ENCODE measurements at regions not wholly inside any gene's neighbourhood (a gene's known extent, or its start where the extent isn't known, plus 50 kb on each side); places are given as distances from the start of the nearest gene placed in this dataset.

- H3K9me3 Mint-ChIP-seq: peaks cover 22% of the 10 kb centered on the region
- H3K4me1 Mint-ChIP-seq: no peaks in the 10 kb centered on the region
- H3K4me3 Mint-ChIP-seq: no peak overlapping the region
- DNase-seq (ENCODE audit: low spot score in 2 of 2) (no peak), ATAC-seq (no peak)
- no peak overlapping the region for H3K27ac Mint-ChIP-seq
- H3K36me3 Mint-ChIP-seq: no peaks in the 10 kb centered on the region
Observed at GRCh38 chr3:117695871-117696645, 986.5 kb downstream of the TUSC7 start.

- DNase-seq (ENCODE audit: low spot score in 2 of 2) (no peak), ATAC-seq (no peak)
- no peaks in the 10 kb centered on the region for H3K4me1 Mint-ChIP-seq
- no peaks in the 10 kb centered on the region for H3K36me3 Mint-ChIP-seq
- H3K27ac Mint-ChIP-seq: no peak overlapping the region
- H3K4me3 Mint-ChIP-seq: no peak overlapping the region
- H3K9me3 Mint-ChIP-seq: peaks cover 22% of the 10 kb centered on the region
Observed at GRCh38 chr3:117696851-117697407, 987.4 kb downstream of the TUSC7 start.

- Mint-ChIP-seq H3K36me3 (no peaks in the 10 kb centered on the region), H3K9me3 (peaks cover 20% of the 10 kb centered on the region), H3K4me3 (no peak overlapping the region), H3K4me1 (no peaks in the 10 kb centered on the region), H3K27ac (no peak overlapping the region)
- DNase-seq (ENCODE audit: low spot score in 2 of 2) (no peak), ATAC-seq (no peak)
Observed at GRCh38 chr3:117699058-117699457, 989.5 kb downstream of the TUSC7 start.

- H3K4me1 Mint-ChIP-seq: no peaks in the 10 kb centered on the region
- H3K4me3 Mint-ChIP-seq: no peak overlapping the region
- peaks cover 16% of the 10 kb centered on the region for H3K9me3 Mint-ChIP-seq
- H3K27ac Mint-ChIP-seq: no peak overlapping the region
- H3K36me3 Mint-ChIP-seq: no peaks in the 10 kb centered on the region
- no peak for ATAC-seq
- DNase-seq (ENCODE audit: low spot score in 2 of 2): no peak
Observed at GRCh38 chr3:117700573-117701360, 991.2 kb downstream of the TUSC7 start.

GRCh38 chr3:117705011-117705410 is 995.4 kb downstream of the TUSC7 start:
- H3K36me3 Mint-ChIP-seq: no peaks in the 10 kb centered on the region
- H3K4me1 Mint-ChIP-seq: no peaks in the 10 kb centered on the region
- H3K4me3 Mint-ChIP-seq: no peak overlapping the region
- H3K9me3 Mint-ChIP-seq: peaks cover 17% of the 10 kb centered on the region
- H3K27ac Mint-ChIP-seq: no peak overlapping the region
- DNase-seq (ENCODE audit: low spot score in 2 of 2) (no peak), ATAC-seq (no peak)

GRCh38 chr3:117706037-117706436 is 996.5 kb downstream of the TUSC7 start:
- H3K4me1 Mint-ChIP-seq: no peaks in the 10 kb centered on the region
- ATAC-seq: no peak

GRCh38 chr3:117706756-117707155 is 997.2 kb downstream of the TUSC7 start:
- DNase-seq (ENCODE audit: low spot score in 2 of 2): no peak
- Mint-ChIP-seq H3K4me3 (no peak overlapping the region), H3K36me3 (no peaks in the 10 kb centered on the region), H3K9me3 (peaks cover 17% of the 10 kb centered on the region), H3K27ac (no peak overlapping the region), H3K4me1 (no peaks in the 10 kb centered on the region)
- ATAC-seq: no peak

More at GRCh38 chr3:117706037-117706436, 996.5 kb downstream of the TUSC7 start:
- DNase-seq (ENCODE audit: low spot score in 2 of 2): no peak
- H3K36me3 Mint-ChIP-seq: no peaks in the 10 kb centered on the region
- H3K9me3 Mint-ChIP-seq: peaks cover 17% of the 10 kb centered on the region
- no peak overlapping the region for H3K4me3 Mint-ChIP-seq
- H3K27ac Mint-ChIP-seq: no peak overlapping the region

GRCh38 chr3:117708601-117709000 is 999.0 kb downstream of the TUSC7 start:
- no peak for DNase-seq (ENCODE audit: low spot score in 2 of 2)

GRCh38 chr3:117709108-117709507 is 999.5 kb downstream of the TUSC7 start:
- Mint-ChIP-seq H3K4me1 (no peaks in the 10 kb centered on the region), H3K36me3 (no peaks in the 10 kb centered on the region), H3K4me3 (no peak overlapping the region), H3K9me3 (peaks cover 13% of the 10 kb centered on the region), H3K27ac (no peak overlapping the region)
- ATAC-seq (no peak), DNase-seq (ENCODE audit: low spot score in 2 of 2) (no peak)

More at GRCh38 chr3:117708601-117709000, 999.0 kb downstream of the TUSC7 start:
- ATAC-seq: no peak
- no peaks in the 10 kb centered on the region for H3K36me3 Mint-ChIP-seq
- no peak overlapping the region for H3K27ac Mint-ChIP-seq
- peaks cover 14% of the 10 kb centered on the region for H3K9me3 Mint-ChIP-seq
- no peaks in the 10 kb centered on the region for H3K4me1 Mint-ChIP-seq
- H3K4me3 Mint-ChIP-seq: no peak overlapping the region

GRCh38 chr3:117710501-117710900 is 1000.9 kb downstream of the TUSC7 start:
- no peaks in the 10 kb centered on the region for H3K36me3 Mint-ChIP-seq
- H3K27ac Mint-ChIP-seq: no peak overlapping the region
- no peaks in the 10 kb centered on the region for H3K4me1 Mint-ChIP-seq
- H3K9me3 Mint-ChIP-seq: peaks cover 10% of the 10 kb centered on the region
- no peak overlapping the region for H3K4me3 Mint-ChIP-seq
- DNase-seq (ENCODE audit: low spot score in 2 of 2): no peak
- ATAC-seq: no peak

GRCh38 chr3:117719316-117719926 is 1009.8 kb downstream of the TUSC7 start:
- no peak overlapping the region for H3K27ac Mint-ChIP-seq
- H3K4me1 Mint-ChIP-seq: no peaks in the 10 kb centered on the region
- DNase-seq (ENCODE audit: low spot score in 2 of 2): no peak
- H3K36me3 Mint-ChIP-seq: no peaks in the 10 kb centered on the region
- peaks cover 8% of the 10 kb centered on the region for H3K9me3 Mint-ChIP-seq
- ATAC-seq: no peak
- H3K4me3 Mint-ChIP-seq: no peak overlapping the region

GRCh38 chr3:117721866-117722265 is 1012.3 kb downstream of the TUSC7 start:
- no peak for ATAC-seq
- DNase-seq (ENCODE audit: low spot score in 2 of 2): no peak
- Mint-ChIP-seq H3K9me3 (peaks cover 10% of the 10 kb centered on the region), H3K27ac (no peak overlapping the region), H3K36me3 (no peaks in the 10 kb centered on the region), H3K4me1 (no peaks in the 10 kb centered on the region), H3K4me3 (no peak overlapping the region)

GRCh38 chr3:117722856-117723255 is 1013.3 kb downstream of the TUSC7 start:
- H3K9me3 Mint-ChIP-seq: peaks cover 8% of the 10 kb centered on the region
- no peak for DNase-seq (ENCODE audit: low spot score in 2 of 2)
- ATAC-seq: no peak
- H3K27ac Mint-ChIP-seq: no peak overlapping the region
- no peak overlapping the region for H3K4me3 Mint-ChIP-seq
- no peaks in the 10 kb centered on the region for H3K36me3 Mint-ChIP-seq
- no peaks in the 10 kb centered on the region for H3K4me1 Mint-ChIP-seq

GRCh38 chr3:117723825-117724224 is 1014.2 kb downstream of the TUSC7 start:
- no peaks in the 10 kb centered on the region for H3K4me1 Mint-ChIP-seq
- no peak for ATAC-seq
- H3K27ac Mint-ChIP-seq: no peak overlapping the region
- H3K36me3 Mint-ChIP-seq: no peaks in the 10 kb centered on the region
- DNase-seq (ENCODE audit: low spot score in 2 of 2): no peak
- H3K9me3 Mint-ChIP-seq: peaks cover 6% of the 10 kb centered on the region
- no peak overlapping the region for H3K4me3 Mint-ChIP-seq

- ATAC-seq: no peak
- Mint-ChIP-seq H3K4me1 (no peaks in the 10 kb centered on the region), H3K27ac (no peak overlapping the region), H3K36me3 (no peaks in the 10 kb centered on the region), H3K4me3 (no peak overlapping the region), H3K9me3 (peaks cover 6% of the 10 kb centered on the region)
- no peak for DNase-seq (ENCODE audit: low spot score in 2 of 2)
Observed at GRCh38 chr3:117725314-117725713, 1015.7 kb downstream of the TUSC7 start.

Measured in stimulated activated effector memory CD8-positive, alpha-beta T cell treated with anti-CD3 and anti-CD28 coated beads, Interleukin-12 subunit alpha, Interleukin-12 subunit beta, amount 100 ng/mL, for 72 hours (primary cell).